Ammon's horn (tissue), 1 donor: ENCODE measurements at regions not wholly inside any gene's neighbourhood (a gene's known extent, or its start where the extent isn't known, plus 50 kb on each side); places are given as distances from the start of the nearest gene placed in this dataset.
"Not testable (repeated sequence)": the region's sequence is repeated elsewhere in the genome, so short reads cannot be mapped to it uniquely, and the experiment has no call there.

Experiments
- DNase-seq: peaks from one replicate; pipeline ENCODE4 v3.0.0-alpha.2; 2016; ENCODE audit warnings: low spot score

- DNase-seq: peak; percentile 15
Measured at GRCh38 chr2:95727420-95727819, 135.6 kb downstream of the TRIM43 start.

- DNase-seq: peak; percentile 92
Measured at GRCh38 chr2:95728878-95729596, 137.2 kb downstream of the TRIM43 start.

GRCh38 chr2:95729597-95729955, 137.8 kb downstream of the TRIM43 start:
- DNase-seq: no peak

- DNase-seq: no peak
Measured at GRCh38 chr2:95730813-95731212, 139.0 kb downstream of the TRIM43 start.

- DNase-seq: peak; percentile 25
Measured at GRCh38 chr2:95734976-95735890, 143.4 kb downstream of the TRIM43 start.

GRCh38 chr2:95738301-95738700, 146.5 kb downstream of the TRIM43 start:
- no peak for DNase-seq

GRCh38 chr2:95752126-95752525, 160.3 kb downstream of the TRIM43 start:
- DNase-seq: not testable (repeated sequence)

GRCh38 chr2:95753812-95754211, 162.0 kb downstream of the TRIM43 start:
- DNase-seq: not testable (repeated sequence)

GRCh38 chr2:95754213-95754612, 162.4 kb downstream of the TRIM43 start:
- DNase-seq: not testable (repeated sequence)

GRCh38 chr2:95754819-95755563, 163.2 kb downstream of the TRIM43 start:
- DNase-seq: not testable (repeated sequence)

GRCh38 chr2:95755956-95756669, 164.3 kb downstream of the TRIM43 start:
- DNase-seq: not testable (repeated sequence)

- no peak for DNase-seq
Measured at GRCh38 chr2:95757988-95758387, 166.2 kb downstream of the TRIM43 start.

- DNase-seq: no peak
Measured at GRCh38 chr2:95759481-95760246, 167.9 kb downstream of the TRIM43 start.

GRCh38 chr2:95760806-95761525, 169.2 kb downstream of the TRIM43 start:
- peak; percentile 51 for DNase-seq

GRCh38 chr2:95761556-95761955, 169.8 kb downstream of the TRIM43 start:
- DNase-seq: no peak

GRCh38 chr2:95762023-95763021, 170.5 kb downstream of the TRIM43 start:
- not testable (repeated sequence) for DNase-seq

- DNase-seq: not testable (repeated sequence)
Measured at GRCh38 chr2:95763074-95763473, 171.3 kb downstream of the TRIM43 start.

- DNase-seq: not testable (repeated sequence)
Measured at GRCh38 chr2:95764966-95765365, 173.2 kb downstream of the TRIM43 start.
